ENCODE measurements at regions not wholly inside any gene's neighbourhood (a gene's known extent, or its start where the extent isn't known, plus 50 kb on each side); places are given as distances from the start of the nearest gene placed in this dataset.

GRCh38 chr15:93154666-93155065 lies 65.7 kb upstream of the RGMA start:
- intact Hi-C loops (cut with DNase I; ENCODE audit: low total_unique reads) (no loop called here), in situ Hi-C loops (cut with MboI; ENCODE audit: low pct_ligation_motif_present in 1 of 4, low pct_unique_long_range_greater_than_20kb in 1 of 4, low sequenced_read_pairs in 3 of 4) (no loop called here)
- no peak overlapping the region for H3K4me3 ChIP-seq
- H3K36me3 ChIP-seq = no peaks in the 10 kb centered on the region
- DNase-seq = no peak
- no peaks in the 10 kb centered on the region for H3K9me3 ChIP-seq
- H3K4me1 ChIP-seq = peaks cover 0 to 14% (median 6%) of the 10 kb centered on the region in 4 donors
- H3K27me3 ChIP-seq = no peaks in the 10 kb centered on the region
- 58% methylated on average over 5 of the region's 5 CpGs; no CpG with 5 or more reads in 1 of the 2 donors for WGBS, 2 donors (ENCODE audit: low coverage in 1 of 2)
- TF ChIP-seq EP300 (IDR thresholded peaks at IDR 0.05; ENCODE audit: low read depth) (no peak), POLR2A (IDR thresholded peaks at IDR 0.05) (no peak)
- H3K27ac ChIP-seq = no peak overlapping the region

- H3K36me3 ChIP-seq = no peaks in the 10 kb centered on the region
- no peak for TF ChIP-seq POLR2A (IDR thresholded peaks at IDR 0.05)
- peak; percentile 9 to 52 (median 35) for TF ChIP-seq POLR2AphosphoS5 (IDR thresholded peaks at IDR 0.05)
- peaks cover 0 to 14% (median 6%) of the 10 kb centered on the region in 4 donors for H3K4me1 ChIP-seq
- peak overlapping the region in 1 of 4 donors; percentile 28 for H3K27ac ChIP-seq
- peak; percentile 37 for DNase-seq
- intact Hi-C loops (cut with DNase I; ENCODE audit: low total_unique reads) = no loop called here
- in situ Hi-C loops (cut with MboI; ENCODE audit: low pct_ligation_motif_present in 1 of 4, low pct_unique_long_range_greater_than_20kb in 1 of 4, low sequenced_read_pairs in 3 of 4) = no loop called here
- WGBS, 2 donors (ENCODE audit: low coverage in 1 of 2) = 50% methylated on average over 2 to 6 of the region's 6 CpGs
- H3K9me3 ChIP-seq = no peaks in the 10 kb centered on the region
- H3K4me3 ChIP-seq = no peak overlapping the region
- no peaks in the 10 kb centered on the region for H3K27me3 ChIP-seq
Observed at GRCh38 chr15:93152951-93153350, 63.9 kb upstream of the RGMA start.

- H3K4me3 ChIP-seq = no peak overlapping the region
- H3K4me1 ChIP-seq = peaks cover 0 to 14% (median 6%) of the 10 kb centered on the region in 4 donors
- intact Hi-C loops (cut with DNase I; ENCODE audit: low total_unique reads) (no loop called here), in situ Hi-C loops (cut with MboI; ENCODE audit: low pct_ligation_motif_present in 1 of 4, low pct_unique_long_range_greater_than_20kb in 1 of 4, low sequenced_read_pairs in 3 of 4) (no loop called here)
- TF ChIP-seq POLR2A (IDR thresholded peaks at IDR 0.05) = no peak
- no peak for TF ChIP-seq POLR2AphosphoS5 (IDR thresholded peaks at IDR 0.05)
- no peak for TF ChIP-seq EP300 (IDR thresholded peaks at IDR 0.05; ENCODE audit: low read depth)
- TF ChIP-seq CTCF (IDR thresholded peaks at IDR 0.05) = no peak
- DNase-seq = peak; percentile 18
- 51 to 73% methylated on average over 2 to 5 of the region's 5 CpGs for WGBS, 2 donors (ENCODE audit: low coverage in 1 of 2)
- peak overlapping the region in 1 of 4 donors; percentile 1 for H3K27ac ChIP-seq
- H3K27me3 ChIP-seq = no peaks in the 10 kb centered on the region
- no peaks in the 10 kb centered on the region for H3K36me3 ChIP-seq
- H3K9me3 ChIP-seq = no peaks in the 10 kb centered on the region
Observed at GRCh38 chr15:93152360-93152759, 63.3 kb upstream of the RGMA start.

- 61 to 63% methylated on average over 8 to 14 of the region's 14 CpGs for WGBS, 2 donors (ENCODE audit: low coverage in 1 of 2)
- in situ Hi-C loops (cut with MboI; ENCODE audit: low pct_ligation_motif_present in 1 of 4, low pct_unique_long_range_greater_than_20kb in 1 of 4, low sequenced_read_pairs in 3 of 4) (no loop called here), intact Hi-C loops (cut with DNase I; ENCODE audit: low total_unique reads) (no loop called here)
- no peaks in the 10 kb centered on the region for H3K36me3 ChIP-seq
- no peak overlapping the region for H3K4me3 ChIP-seq
- H3K4me1 ChIP-seq = peaks cover 0 to 14% (median 6%) of the 10 kb centered on the region in 4 donors
- TF ChIP-seq EP300 (IDR thresholded peaks at IDR 0.05; ENCODE audit: low read depth) = no peak
- no peak for TF ChIP-seq POLR2AphosphoS5 (IDR thresholded peaks at IDR 0.05)
- no peak for TF ChIP-seq CTCF (IDR thresholded peaks at IDR 0.05)
- TF ChIP-seq POLR2A (IDR thresholded peaks at IDR 0.05) = no peak
- no peaks in the 10 kb centered on the region for H3K9me3 ChIP-seq
- H3K27ac ChIP-seq = no peak overlapping the region
- no peak for DNase-seq
- H3K27me3 ChIP-seq = no peaks in the 10 kb centered on the region
Observed at GRCh38 chr15:93150910-93151881, 62.2 kb upstream of the RGMA start.

GRCh38 chr15:93146601-93147000 lies 57.6 kb upstream of the RGMA start:
- TF ChIP-seq POLR2A (IDR thresholded peaks at IDR 0.05) = no peak
- no peak for TF ChIP-seq POLR2AphosphoS5 (IDR thresholded peaks at IDR 0.05)
- TF ChIP-seq EP300 (IDR thresholded peaks at IDR 0.05; ENCODE audit: low read depth) = no peak
- no peak for TF ChIP-seq CTCF (IDR thresholded peaks at IDR 0.05)
- Histone ChIP-seq H3K27ac (no peak overlapping the region), H3K4me3 (no peak overlapping the region), H3K9me3 (no peaks in the 10 kb centered on the region), H3K36me3 (no peaks in the 10 kb centered on the region), H3K27me3 (no peaks in the 10 kb centered on the region), H3K4me1 (no peaks in the 10 kb centered on the region)
- intact Hi-C loops (cut with DNase I; ENCODE audit: low total_unique reads) (no loop called here), in situ Hi-C loops (cut with MboI; ENCODE audit: low pct_ligation_motif_present in 1 of 4, low pct_unique_long_range_greater_than_20kb in 1 of 4, low sequenced_read_pairs in 3 of 4) (no loop called here)
- WGBS, 2 donors (ENCODE audit: low coverage in 1 of 2) = 91% methylated on average over 5 of the region's 5 CpGs; no CpG with 5 or more reads in 1 of the 2 donors
- DNase-seq = no peak
